ENCODE measurements at regions not wholly inside any gene's neighbourhood (a gene's known extent, or its start where the extent isn't known, plus 50 kb on each side); places are given as distances from the start of the nearest gene placed in this dataset.

DNA sequence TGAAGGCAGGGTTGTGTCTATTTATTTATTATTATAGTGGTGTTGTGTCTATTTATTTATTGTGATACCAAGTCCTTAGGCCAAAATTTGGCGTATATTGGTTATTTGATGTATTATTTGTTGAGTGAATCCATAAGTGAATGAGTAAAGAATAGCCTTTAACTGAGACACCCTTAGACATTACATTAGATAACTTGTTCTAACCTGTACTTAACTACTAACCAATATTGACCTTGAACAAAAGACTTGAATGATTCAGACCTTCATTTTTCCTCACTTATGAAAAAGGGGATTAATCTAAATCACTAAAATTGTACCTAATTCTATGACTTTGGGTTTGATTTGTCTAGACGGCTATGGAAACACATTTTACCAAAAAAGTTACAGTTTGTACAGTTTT, 370.5 kb downstream of the JRKL start:
- Histone ChIP-seq H3K27ac (no peak overlapping the region), H3K9me3 (no peaks in the 10 kb centered on the region), H3K36me3 (no peaks in the 10 kb centered on the region), H3K27me3 (no peaks in the 10 kb centered on the region), H3K4me3 (no peak overlapping the region), H3K4me1 (no peaks in the 10 kb centered on the region)
- TF ChIP-seq POLR2A (IDR thresholded peaks at IDR 0.05) (no peak), CTCF (IDR thresholded peaks at IDR 0.05) (no peak), POLR2AphosphoS5 (IDR thresholded peaks at IDR 0.05) (no peak)
- intact Hi-C loops (cut with DNase I; ENCODE audit: low total_unique reads): no loop called here
- DNase-seq (ENCODE audit: low spot score in 2 of 2): no peak

- TF ChIP-seq POLR2AphosphoS5 (IDR thresholded peaks at IDR 0.05): no peak
- TF ChIP-seq CTCF (IDR thresholded peaks at IDR 0.05): no peak
- TF ChIP-seq POLR2A (IDR thresholded peaks at IDR 0.05): no peak
- no peaks in the 10 kb centered on the region for H3K9me3 ChIP-seq
- H3K36me3 ChIP-seq: no peaks in the 10 kb centered on the region
- H3K27me3 ChIP-seq: no peaks in the 10 kb centered on the region
- no peak overlapping the region for H3K27ac ChIP-seq
- H3K4me1 ChIP-seq: no peaks in the 10 kb centered on the region
- intact Hi-C loops (cut with DNase I; ENCODE audit: low total_unique reads): no loop called here
- H3K4me3 ChIP-seq: no peak overlapping the region
- no peak for DNase-seq (ENCODE audit: low spot score in 2 of 2)
Observed at GRCh38 chr11:96760815-96761214, 371.0 kb downstream of the JRKL start.

DNA sequence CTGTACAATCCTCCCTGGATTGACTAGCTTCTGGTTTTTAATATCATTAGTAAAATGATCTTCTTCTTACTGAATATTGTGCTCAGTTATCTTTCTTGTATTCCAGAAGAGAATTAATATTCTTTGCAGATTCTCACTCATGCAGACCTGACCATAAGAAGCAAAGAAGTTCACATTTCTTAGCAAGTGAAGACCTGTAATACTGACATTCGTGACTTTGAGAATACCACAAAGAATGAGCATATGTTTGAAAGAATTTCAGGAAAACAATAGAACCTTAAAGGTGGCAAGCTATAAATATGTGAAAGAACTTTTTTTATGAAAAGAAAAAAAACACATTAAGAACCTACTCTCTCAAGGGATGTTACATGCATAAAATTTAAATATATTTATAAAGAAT, 371.6 kb downstream of the JRKL start:
- H3K4me1 ChIP-seq: no peaks in the 10 kb centered on the region
- intact Hi-C loops (cut with DNase I; ENCODE audit: low total_unique reads): no loop called here
- no peak overlapping the region for H3K27ac ChIP-seq
- no peak for TF ChIP-seq CTCF (IDR thresholded peaks at IDR 0.05)
- no peak for TF ChIP-seq POLR2A (IDR thresholded peaks at IDR 0.05)
- no peak for TF ChIP-seq POLR2AphosphoS5 (IDR thresholded peaks at IDR 0.05)
- H3K9me3 ChIP-seq: no peaks in the 10 kb centered on the region
- H3K36me3 ChIP-seq: no peaks in the 10 kb centered on the region
- no peak overlapping the region for H3K4me3 ChIP-seq
- no peaks in the 10 kb centered on the region for H3K27me3 ChIP-seq
- no peak for DNase-seq (ENCODE audit: low spot score in 2 of 2)

GRCh38 chr11:96763244-96763643, 373.4 kb downstream of the JRKL start:
- H3K4me3 ChIP-seq: no peak overlapping the region
- H3K4me1 ChIP-seq: no peaks in the 10 kb centered on the region
- H3K36me3 ChIP-seq: no peaks in the 10 kb centered on the region
- intact Hi-C loops (cut with DNase I; ENCODE audit: low total_unique reads): no loop called here
- no peaks in the 10 kb centered on the region for H3K9me3 ChIP-seq
- no peak for DNase-seq (ENCODE audit: low spot score in 2 of 2)
- TF ChIP-seq CTCF (IDR thresholded peaks at IDR 0.05) (no peak), POLR2AphosphoS5 (IDR thresholded peaks at IDR 0.05) (no peak), POLR2A (IDR thresholded peaks at IDR 0.05) (no peak)
- no peaks in the 10 kb centered on the region for H3K27me3 ChIP-seq
- H3K27ac ChIP-seq: no peak overlapping the region

- intact Hi-C loops (cut with DNase I; ENCODE audit: low total_unique reads): no loop called here
- H3K4me3 ChIP-seq: no peak overlapping the region
Observed at GRCh38 chr11:96778272-96778671, 388.5 kb downstream of the JRKL start.

More at GRCh38 chr11:96778272-96778671, 388.5 kb downstream of the JRKL start:
- no peak for TF ChIP-seq CTCF (IDR thresholded peaks at IDR 0.05)
- no peak for TF ChIP-seq POLR2A (IDR thresholded peaks at IDR 0.05)
- no peak for TF ChIP-seq POLR2AphosphoS5 (IDR thresholded peaks at IDR 0.05)
- H3K36me3 ChIP-seq: no peaks in the 10 kb centered on the region
- H3K27me3 ChIP-seq: no peaks in the 10 kb centered on the region
- H3K4me1 ChIP-seq: no peaks in the 10 kb centered on the region
- no peak overlapping the region for H3K27ac ChIP-seq
- DNase-seq (ENCODE audit: low spot score in 2 of 2): no peak
- no peaks in the 10 kb centered on the region for H3K9me3 ChIP-seq

Data from breast epithelium (tissue), 4 donors.